Progenitor cell of endocrine pancreas (in vitro differentiated cells): ENCODE measurements at regions not wholly inside any gene's neighbourhood (a gene's known extent, or its start where the extent isn't known, plus 50 kb on each side); places are given as distances from the start of the nearest gene placed in this dataset.

ENCODE experiments used
- DNase-seq: peaks from one replicate; pipeline ENCODE4 v3.0.0; 2021; ENCODE audit warnings: low spot score; ENCODE audit not compliant: unreplicated experiment
- H3K27ac Mint-ChIP-seq: 2 replicates; pipeline ENCODE4 v1.8.0; 2021; ENCODE audit warnings: mild to moderate bottlenecking, moderate library complexity, mixed read lengths
- H3K27me3 Mint-ChIP-seq: 2 replicates; pipeline ENCODE4 v1.8.0; 2021; ENCODE audit warnings: mixed read lengths
- H3K36me3 Mint-ChIP-seq: 2 replicates; pipeline ENCODE4 v1.8.0; 2022; ENCODE audit warnings: mixed read lengths; ENCODE audit not compliant: insufficient read depth
- H3K4me1 Mint-ChIP-seq: 2 replicates; pipeline ENCODE4 v1.8.0; 2021; ENCODE audit warnings: low read depth, mixed read lengths
- H3K4me3 Mint-ChIP-seq: 2 replicates; pipeline ENCODE4 v1.8.0; 2021; ENCODE audit warnings: low read depth, mild to moderate bottlenecking, moderate library complexity, mixed read lengths
- H3K9me3 Mint-ChIP-seq: 2 replicates; pipeline ENCODE4 v1.8.0; 2021; ENCODE audit warnings: low read depth, mixed read lengths
- TF ChIP-seq, protein P1 (sequence below): fragments of 200-600 bp; sonication (generic); IDR thresholded peaks from one replicate; pipeline ENCODE4 v1.5.0; 2021; ENCODE audit warnings: antibody characterized with exemption, mild to moderate bottlenecking; ENCODE audit not compliant: unreplicated experiment

DNA sequence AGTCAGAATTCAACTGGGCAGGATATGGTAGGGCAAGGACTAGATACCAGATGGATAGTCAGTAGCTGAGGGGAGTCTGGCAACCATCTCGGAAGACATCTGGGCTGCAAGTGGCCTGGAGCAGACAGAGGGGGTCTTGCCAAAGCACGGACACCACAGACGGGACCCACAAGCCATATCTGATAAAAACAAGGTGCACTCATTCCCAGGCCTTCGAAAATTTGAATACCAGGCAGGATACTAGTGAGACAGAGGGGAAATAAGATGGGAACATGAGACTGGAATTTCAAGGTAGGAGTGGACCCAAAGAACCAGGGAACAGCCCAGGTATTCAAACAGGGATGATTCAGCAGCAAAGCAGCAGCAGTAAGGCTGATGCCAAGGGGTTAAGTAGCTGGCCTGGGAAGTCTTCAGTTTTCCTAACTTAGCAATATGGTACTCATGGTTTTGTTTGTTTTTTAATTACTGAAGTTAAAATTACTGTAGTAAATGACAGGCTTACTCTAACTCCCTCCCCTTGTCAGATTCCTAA is 144.9 kb upstream of the NCKAP5 start:
- no peak overlapping the region for H3K4me3 Mint-ChIP-seq
- H3K27me3 Mint-ChIP-seq = no peaks in the 10 kb centered on the region
- peaks cover 8% of the 10 kb centered on the region for H3K9me3 Mint-ChIP-seq
- no peak overlapping the region for H3K27ac Mint-ChIP-seq
- peaks cover 5% of the 10 kb centered on the region for H3K4me1 Mint-ChIP-seq
- DNase-seq = no peak
- TF ChIP-seq, protein P1, sequence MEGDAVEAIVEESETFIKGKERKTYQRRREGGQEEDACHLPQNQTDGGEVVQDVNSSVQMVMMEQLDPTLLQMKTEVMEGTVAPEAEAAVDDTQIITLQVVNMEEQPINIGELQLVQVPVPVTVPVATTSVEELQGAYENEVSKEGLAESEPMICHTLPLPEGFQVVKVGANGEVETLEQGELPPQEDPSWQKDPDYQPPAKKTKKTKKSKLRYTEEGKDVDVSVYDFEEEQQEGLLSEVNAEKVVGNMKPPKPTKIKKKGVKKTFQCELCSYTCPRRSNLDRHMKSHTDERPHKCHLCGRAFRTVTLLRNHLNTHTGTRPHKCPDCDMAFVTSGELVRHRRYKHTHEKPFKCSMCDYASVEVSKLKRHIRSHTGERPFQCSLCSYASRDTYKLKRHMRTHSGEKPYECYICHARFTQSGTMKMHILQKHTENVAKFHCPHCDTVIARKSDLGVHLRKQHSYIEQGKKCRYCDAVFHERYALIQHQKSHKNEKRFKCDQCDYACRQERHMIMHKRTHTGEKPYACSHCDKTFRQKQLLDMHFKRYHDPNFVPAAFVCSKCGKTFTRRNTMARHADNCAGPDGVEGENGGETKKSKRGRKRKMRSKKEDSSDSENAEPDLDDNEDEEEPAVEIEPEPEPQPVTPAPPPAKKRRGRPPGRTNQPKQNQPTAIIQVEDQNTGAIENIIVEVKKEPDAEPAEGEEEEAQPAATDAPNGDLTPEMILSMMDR = no peak
- no peaks in the 10 kb centered on the region for H3K36me3 Mint-ChIP-seq

DNA sequence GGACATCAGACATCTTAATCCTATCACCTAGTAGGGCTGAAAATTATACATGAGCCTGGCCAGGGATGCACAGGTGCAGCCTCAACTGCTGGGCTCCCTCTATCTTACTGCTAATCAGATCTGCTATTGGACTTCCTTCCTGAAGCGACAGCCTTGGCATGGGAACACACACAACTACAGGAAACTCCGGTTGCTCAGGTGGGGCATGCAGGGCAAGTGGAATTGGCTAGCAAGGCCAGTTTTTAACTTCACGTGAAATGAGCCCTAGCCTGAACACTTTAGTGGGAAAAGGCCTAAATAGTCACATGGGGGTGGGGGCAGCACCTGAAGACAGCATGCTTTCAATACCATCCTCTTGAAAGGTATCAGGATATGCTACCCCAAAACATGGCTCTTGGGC is 147.9 kb upstream of the NCKAP5 start:
- H3K4me1 Mint-ChIP-seq = peaks cover 5% of the 10 kb centered on the region
- no peaks in the 10 kb centered on the region for H3K36me3 Mint-ChIP-seq
- H3K9me3 Mint-ChIP-seq = peaks cover 4% of the 10 kb centered on the region
- H3K4me3 Mint-ChIP-seq = no peak overlapping the region
- TF ChIP-seq, protein P1 = no peak
- no peak for DNase-seq
- H3K27ac Mint-ChIP-seq = no peak overlapping the region
- no peaks in the 10 kb centered on the region for H3K27me3 Mint-ChIP-seq

DNA sequence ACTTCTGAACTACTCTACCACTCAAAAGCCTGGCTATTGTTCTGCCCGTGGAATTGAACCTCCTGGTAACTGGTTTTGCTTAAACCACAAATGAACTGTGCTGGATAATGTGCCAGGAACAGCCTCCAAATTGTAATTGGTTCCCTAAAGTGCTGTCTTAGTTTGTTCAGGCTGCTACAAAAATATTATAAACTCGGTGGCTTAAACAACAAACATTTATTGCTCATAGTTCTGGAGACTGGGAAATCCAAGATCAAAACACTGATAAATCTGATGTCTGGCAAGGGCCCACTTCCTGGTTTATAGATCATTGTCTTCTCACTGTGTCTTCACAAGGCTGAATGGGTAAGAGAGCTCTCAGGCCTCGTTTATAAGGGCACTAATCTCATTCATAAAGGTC is 149.2 kb upstream of the NCKAP5 start:
- TF ChIP-seq, protein P1 = no peak
- Mint-ChIP-seq H3K9me3 (peaks cover 4% of the 10 kb centered on the region), H3K4me1 (peaks cover 1% of the 10 kb centered on the region), H3K4me3 (no peak overlapping the region), H3K36me3 (no peaks in the 10 kb centered on the region), H3K27ac (no peak overlapping the region), H3K27me3 (no peaks in the 10 kb centered on the region)
- no peak for DNase-seq

DNA sequence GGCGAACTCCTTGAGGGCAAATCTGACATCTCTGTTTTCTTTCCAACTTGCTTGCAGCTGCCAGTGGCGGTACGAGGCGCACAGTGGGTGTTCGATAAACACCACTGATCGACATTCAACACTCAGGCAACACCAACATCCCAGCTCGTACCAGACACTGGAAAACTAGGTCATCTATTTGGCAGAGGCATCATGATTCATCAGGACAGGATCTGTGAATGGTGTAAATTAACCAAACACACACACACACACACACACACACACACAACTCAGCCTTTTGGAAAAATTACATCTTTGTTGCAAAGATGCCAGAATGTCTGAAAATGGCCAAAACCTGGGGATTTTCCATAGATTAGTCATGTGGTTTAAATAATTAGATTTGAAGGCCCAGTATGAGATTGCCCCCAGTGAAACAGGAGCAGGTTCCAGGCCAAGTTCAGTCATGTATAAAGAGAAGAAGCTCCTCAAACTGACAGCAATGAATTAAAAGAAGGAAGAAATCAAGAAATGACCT is 150.5 kb upstream of the NCKAP5 start:
- Mint-ChIP-seq H3K36me3 (no peaks in the 10 kb centered on the region), H3K27ac (no peak overlapping the region), H3K9me3 (peaks cover 4% of the 10 kb centered on the region), H3K27me3 (no peaks in the 10 kb centered on the region), H3K4me3 (no peak overlapping the region), H3K4me1 (no peaks in the 10 kb centered on the region)
- DNase-seq = no peak
- TF ChIP-seq, protein P1 = no peak

DNA sequence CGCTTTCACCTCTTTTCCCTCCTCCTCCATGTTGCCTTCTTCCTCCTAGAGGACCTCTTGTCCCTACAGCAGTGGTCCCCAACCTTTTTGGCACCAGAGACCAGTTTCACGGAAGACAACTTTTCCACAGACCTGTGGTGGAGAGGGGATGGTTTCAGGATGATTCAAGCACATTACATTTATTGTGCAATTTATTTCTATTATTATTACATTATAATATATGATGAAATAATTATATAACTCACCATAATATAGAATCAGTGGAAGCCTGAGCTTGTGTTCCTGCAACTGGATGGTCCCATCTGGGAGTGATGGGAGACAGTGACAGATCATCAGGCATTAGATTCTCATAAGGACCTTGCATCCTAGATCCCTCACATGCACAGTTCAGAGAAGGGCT is 152.2 kb upstream of the NCKAP5 start:
- Mint-ChIP-seq H3K36me3 (no peaks in the 10 kb centered on the region), H3K9me3 (peaks cover 4% of the 10 kb centered on the region), H3K4me1 (no peaks in the 10 kb centered on the region), H3K27me3 (no peaks in the 10 kb centered on the region), H3K27ac (no peak overlapping the region), H3K4me3 (no peak overlapping the region)
- DNase-seq = no peak
- TF ChIP-seq, protein P1 = no peak
